MCF 10A (cell line): ENCODE measurements at regions not wholly inside any gene's neighbourhood (a gene's known extent, or its start where the extent isn't known, plus 50 kb on each side); places are given as distances from the start of the nearest gene placed in this dataset.

Experiments
- BruUV-seq: library from RNA; stranded (reverse); fragments of 400-500 nt; replicated peaks from 2 replicates; lab custom pipeline; 2021; lab: Mats Ljungman, UMichigan
- CTCF ChIA-PET: fragments of 300-600 bp; sonication (Branson Sonifier 250); formaldehyde crosslinking; extraction: SDS; loops from one replicate; lab custom pipeline; 2021; ENCODE audit warnings: antibody characterized with exemption, inconsistent platforms; lab: Yijun Ruan, JAX
- POLR2A ChIA-PET: fragments of 300-600, 350-650 bp; sonication (Branson Sonifier 250); formaldehyde crosslinking; extraction: SDS; loops from one replicate; lab custom pipeline; 2020; ENCODE audit warnings: antibody characterized with exemption, inconsistent platforms; lab: Yijun Ruan, JAX
- DNase-seq: peaks from one replicate; pipeline ENCODE4 v3.0.0-alpha.2; 2018; ENCODE audit not compliant: unreplicated experiment
- H3K27ac Mint-ChIP-seq: one replicate; pipeline ENCODE4 v1.8.0; 2022; ENCODE audit warnings: mild to moderate bottlenecking, low read depth, mixed read lengths; ENCODE audit not compliant: unreplicated experiment
- H3K27me3 Mint-ChIP-seq: one replicate; pipeline ENCODE4 v1.8.0; 2022; ENCODE audit warnings: mixed read lengths; ENCODE audit not compliant: insufficient read depth, unreplicated experiment
- H3K36me3 Mint-ChIP-seq: one replicate; pipeline ENCODE4 v1.8.0; 2022; ENCODE audit warnings: mild to moderate bottlenecking, moderate library complexity, mixed read lengths; ENCODE audit not compliant: insufficient read depth, unreplicated experiment
- H3K4me1 Mint-ChIP-seq: one replicate; pipeline ENCODE4 v1.8.0; 2022; ENCODE audit warnings: mixed read lengths; ENCODE audit not compliant: insufficient read depth, unreplicated experiment
- H3K4me3 Mint-ChIP-seq: one replicate; pipeline ENCODE4 v1.8.0; 2022; ENCODE audit warnings: mild to moderate bottlenecking, moderate library complexity, mixed read lengths; ENCODE audit not compliant: unreplicated experiment
- H3K9me3 Mint-ChIP-seq: one replicate; pipeline ENCODE4 v1.8.0; 2022; ENCODE audit warnings: mixed read lengths; ENCODE audit not compliant: unreplicated experiment
- intact Hi-C: fragments of 100-400 bp; cut with micrococcal nuclease; formaldehyde crosslinking; loops from 2 replicates; pipeline ENCODE4 v1.14.1; 2022
- TF ChIP-seq, protein P1 (sequence below): fragments of 200-600 bp; IDR thresholded peaks from one replicate; pipeline ENCODE4 v1.8.0; 2022; ENCODE audit warnings: antibody characterized with exemption, mild to moderate bottlenecking; ENCODE audit not compliant: unreplicated experiment

DNA sequence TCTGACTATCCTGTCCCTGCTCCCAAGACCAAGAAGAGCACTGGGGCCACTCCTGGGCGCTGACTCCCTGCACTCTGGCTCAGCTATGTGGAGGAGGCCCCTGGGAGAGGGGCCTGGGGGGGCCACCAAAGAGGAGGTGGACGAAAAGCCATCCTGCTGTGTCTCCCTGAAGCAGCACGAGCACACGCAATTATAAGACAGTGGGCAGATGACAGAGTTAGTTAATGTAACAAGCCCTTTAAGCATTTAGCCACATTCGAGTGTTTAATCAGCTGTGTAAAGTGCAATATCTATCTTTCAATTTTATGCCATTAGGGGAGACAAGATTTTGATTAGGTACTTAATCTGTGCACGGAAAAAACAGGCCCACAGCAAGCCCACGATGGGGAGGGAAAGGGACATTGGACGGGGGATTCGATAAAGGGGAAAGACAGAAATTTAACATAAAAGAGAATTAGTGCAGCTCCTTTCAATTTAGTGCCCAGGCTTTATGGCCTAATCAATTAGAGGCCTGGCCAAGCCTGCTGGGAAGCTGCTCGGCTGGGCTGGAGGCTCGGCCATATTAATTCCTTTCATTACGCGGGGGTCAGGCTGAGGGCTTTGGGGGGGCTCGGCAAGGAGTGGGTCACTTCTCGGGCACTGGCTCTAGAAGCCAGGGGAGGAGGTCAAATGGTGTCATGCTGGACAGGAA is 286.2 kb downstream of the DHX35 start:
- intact Hi-C loops, result no loop called here
- DNase-seq, result no peak
- POLR2A ChIA-PET, result no interaction called here
- no TSS peak for BruUV-seq
- H3K4me3 Mint-ChIP-seq, result no peak overlapping the region
- no peaks in the 10 kb centered on the region for H3K36me3 Mint-ChIP-seq
- peaks cover 5% of the 10 kb centered on the region for H3K9me3 Mint-ChIP-seq
- TF ChIP-seq, protein P1, sequence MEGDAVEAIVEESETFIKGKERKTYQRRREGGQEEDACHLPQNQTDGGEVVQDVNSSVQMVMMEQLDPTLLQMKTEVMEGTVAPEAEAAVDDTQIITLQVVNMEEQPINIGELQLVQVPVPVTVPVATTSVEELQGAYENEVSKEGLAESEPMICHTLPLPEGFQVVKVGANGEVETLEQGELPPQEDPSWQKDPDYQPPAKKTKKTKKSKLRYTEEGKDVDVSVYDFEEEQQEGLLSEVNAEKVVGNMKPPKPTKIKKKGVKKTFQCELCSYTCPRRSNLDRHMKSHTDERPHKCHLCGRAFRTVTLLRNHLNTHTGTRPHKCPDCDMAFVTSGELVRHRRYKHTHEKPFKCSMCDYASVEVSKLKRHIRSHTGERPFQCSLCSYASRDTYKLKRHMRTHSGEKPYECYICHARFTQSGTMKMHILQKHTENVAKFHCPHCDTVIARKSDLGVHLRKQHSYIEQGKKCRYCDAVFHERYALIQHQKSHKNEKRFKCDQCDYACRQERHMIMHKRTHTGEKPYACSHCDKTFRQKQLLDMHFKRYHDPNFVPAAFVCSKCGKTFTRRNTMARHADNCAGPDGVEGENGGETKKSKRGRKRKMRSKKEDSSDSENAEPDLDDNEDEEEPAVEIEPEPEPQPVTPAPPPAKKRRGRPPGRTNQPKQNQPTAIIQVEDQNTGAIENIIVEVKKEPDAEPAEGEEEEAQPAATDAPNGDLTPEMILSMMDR, result no peak
- H3K4me1 Mint-ChIP-seq, result no peaks in the 10 kb centered on the region
- CTCF ChIA-PET, result interaction anchor here (0.6 to 1.8 kb wide), 5 partner anchors 10 to 199 kb away, joined by 3 to 7 read pairs (median 4); no protein-coding TSS in a partner anchor
- no peak overlapping the region for H3K27ac Mint-ChIP-seq
- H3K27me3 Mint-ChIP-seq, result peaks cover 20% of the 10 kb centered on the region

DNA sequence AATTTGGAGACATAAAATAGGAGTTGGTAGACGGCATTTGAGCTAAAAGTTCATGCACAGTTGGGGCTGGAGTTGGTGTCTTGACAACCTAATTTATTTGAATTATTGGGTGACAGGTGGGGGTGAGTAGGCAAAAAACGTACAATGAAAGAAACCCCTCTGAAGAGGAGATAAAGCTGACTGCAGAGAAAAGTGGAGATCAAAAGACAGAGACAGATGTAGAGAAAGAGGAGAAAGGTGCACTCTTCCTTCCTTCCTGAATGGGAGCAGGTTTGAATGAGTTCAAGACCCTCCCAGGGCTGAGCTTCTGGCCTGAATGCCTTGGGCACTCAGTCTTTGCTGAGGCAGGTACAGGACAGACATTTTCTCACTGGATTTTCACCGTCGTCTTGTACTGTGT is 284.3 kb downstream of the DHX35 start:
- intact Hi-C loops, result no loop called here
- H3K9me3 Mint-ChIP-seq, result peaks cover 13% of the 10 kb centered on the region
- peaks cover 32% of the 10 kb centered on the region for H3K27me3 Mint-ChIP-seq
- no peaks in the 10 kb centered on the region for H3K4me1 Mint-ChIP-seq
- CTCF ChIA-PET, result interaction anchor here (0.5 to 1.8 kb wide), 8 partner anchors 18 to 929 kb away, joined by 3 to 10 read pairs (median 4); no protein-coding TSS in a partner anchor
- no peak overlapping the region for H3K27ac Mint-ChIP-seq
- TF ChIP-seq, protein P1, result no peak
- no peaks in the 10 kb centered on the region for H3K36me3 Mint-ChIP-seq
- H3K4me3 Mint-ChIP-seq, result no peak overlapping the region
- POLR2A ChIA-PET, result interaction anchor here (0.6 kb wide), 1 partner anchor 498 kb away, joined by 3 read pairs; no protein-coding TSS in a partner anchor
- no peak for DNase-seq
- BruUV-seq, result no TSS peak

DNA sequence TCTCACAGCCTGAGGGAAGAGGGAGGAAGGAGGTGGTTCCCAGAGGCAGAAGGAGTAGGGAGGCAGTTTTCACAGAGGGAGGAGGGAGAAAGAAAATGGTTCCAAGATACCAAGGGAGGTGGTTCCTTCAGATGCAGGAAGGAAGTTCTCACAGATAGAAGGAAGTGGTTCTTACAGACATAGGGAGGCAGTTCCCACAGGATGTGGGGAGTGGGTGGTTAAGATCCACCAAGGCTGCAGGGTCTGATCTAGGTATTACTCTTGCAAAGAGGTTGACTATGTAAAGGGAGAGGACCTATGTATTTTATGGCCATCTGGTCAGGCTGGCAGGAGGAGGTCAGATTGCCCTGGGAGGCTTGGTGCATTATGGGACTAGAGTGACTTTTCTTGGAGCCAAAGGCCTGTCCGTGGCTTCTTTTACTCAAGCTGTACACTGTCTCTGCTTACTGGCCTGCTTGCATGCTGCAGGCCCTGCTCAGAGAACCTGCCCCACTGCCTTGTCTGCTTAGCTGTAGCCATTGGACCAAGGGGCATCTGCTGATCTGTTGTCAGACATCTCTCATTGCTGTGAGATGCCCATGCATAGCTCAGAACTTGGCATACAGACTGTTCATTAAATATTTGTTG is 283.7 kb downstream of the DHX35 start:
- POLR2A ChIA-PET, result interaction anchor here (0.6 kb wide), 1 partner anchor 498 kb away, joined by 3 read pairs; no protein-coding TSS in a partner anchor
- Mint-ChIP-seq H3K9me3 (peaks cover 13% of the 10 kb centered on the region), H3K4me3 (no peak overlapping the region), H3K36me3 (no peaks in the 10 kb centered on the region), H3K27ac (no peak overlapping the region), H3K27me3 (peaks cover 38% of the 10 kb centered on the region), H3K4me1 (no peaks in the 10 kb centered on the region)
- TF ChIP-seq, protein P1, result no peak
- DNase-seq, result no peak
- CTCF ChIA-PET, result interaction anchor here (0.7 to 1.8 kb wide), 4 partner anchors 19 to 930 kb away, joined by 4 to 6 read pairs (median 4); no protein-coding TSS in a partner anchor
- intact Hi-C loops, result no loop called here
- BruUV-seq, result no TSS peak

DNA sequence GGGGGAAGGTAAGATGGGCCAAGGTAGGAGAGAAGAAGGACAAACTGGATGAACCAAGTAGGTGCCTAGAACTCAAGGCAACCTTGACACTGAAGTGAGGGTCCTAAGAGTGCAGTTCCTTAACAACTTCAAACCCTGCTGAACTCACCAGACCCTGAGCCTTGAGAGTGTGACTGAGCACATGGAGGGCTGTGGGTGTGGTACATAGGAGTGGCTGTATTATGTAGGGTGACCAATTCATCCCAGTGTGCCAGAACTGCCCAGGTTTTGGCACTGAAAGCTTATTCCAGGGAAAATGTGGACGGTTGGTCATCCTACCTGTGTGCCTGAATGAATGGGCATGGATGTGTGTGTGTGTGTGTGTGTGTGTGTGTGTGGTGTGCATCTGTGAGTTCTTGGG is 281.8 kb downstream of the DHX35 start:
- TF ChIP-seq, protein P1, result no peak
- no peak for DNase-seq
- H3K9me3 Mint-ChIP-seq, result peaks cover 13% of the 10 kb centered on the region
- H3K4me3 Mint-ChIP-seq, result no peak overlapping the region
- no TSS peak for BruUV-seq
- no peak overlapping the region for H3K27ac Mint-ChIP-seq
- ChIA-PET CTCF (interaction anchor here (0.7 kb wide), 1 partner anchor 19 kb away, joined by 3 read pairs; no protein-coding TSS in a partner anchor), POLR2A (no interaction called here)
- intact Hi-C loops, result no loop called here
- H3K4me1 Mint-ChIP-seq, result no peaks in the 10 kb centered on the region
- peaks cover 46% of the 10 kb centered on the region for H3K27me3 Mint-ChIP-seq
- H3K36me3 Mint-ChIP-seq, result no peaks in the 10 kb centered on the region
